ENCODE measurements at regions not wholly inside any gene's neighbourhood (a gene's known extent, or its start where the extent isn't known, plus 50 kb on each side); places are given as distances from the start of the nearest gene placed in this dataset.
"Not testable (repeated sequence)": the region's sequence is repeated elsewhere in the genome, so short reads cannot be mapped to it uniquely, and the experiment has no call there.

- peak in 1 of 3 donors; percentile 13 for DNase-seq
- no peak for TF ChIP-seq CTCF (IDR thresholded peaks at IDR 0.05; ENCODE audit: control extremely low read depth, extremely low read depth)
- Histone ChIP-seq H3K27me3 (ENCODE audit: control insufficient read depth in 3 of 3, insufficient read depth in 3 of 3, low read length in 2 of 3) (no peaks in the 10 kb centered on the region), H3K4me3 (no peak overlapping the region), H3K9me3 (ENCODE audit: control insufficient read depth in 4 of 4, insufficient read depth in 3 of 4, low read length in 3 of 4) (no peaks in the 10 kb centered on the region), H3K4me1 (ENCODE audit: control insufficient read depth in 5 of 5, insufficient read depth in 5 of 5, low read length in 5 of 5) (peaks cover 0 to 10% (median 0%) of the 10 kb centered on the region in 5 donors), H3K9ac (ENCODE audit: insufficient read depth in 1 of 2, low read length in 2 of 2) (no peak overlapping the region), H3K36me3 (ENCODE audit: control insufficient read depth in 4 of 4, insufficient read depth in 4 of 4, low read length in 4 of 4) (no peaks in the 10 kb centered on the region), H3K27ac (ENCODE audit: low read depth in 1 of 2, low read length in 1 of 2) (no peak overlapping the region)
- ATAC-seq (ENCODE audit: insufficient read depth, low FRiP score), result no peak
- 65 to 72% methylated on average over 2 of the region's 2 CpGs for WGBS, 2 donors
These were observed 1277.9 kb upstream of the TENM4 start for GRCh38 chr11:80718611-80719291.

GRCh38 chr11:80702264-80702663 lies 1261.4 kb upstream of the TENM4 start:
- Histone ChIP-seq H3K9ac (ENCODE audit: insufficient read depth in 1 of 2, low read length in 2 of 2) (no peak overlapping the region), H3K9me3 (ENCODE audit: control insufficient read depth in 4 of 4, insufficient read depth in 3 of 4, low read length in 3 of 4) (peaks cover 0 to 5% (median 0%) of the 10 kb centered on the region in 4 donors), H3K27ac (ENCODE audit: low read depth in 1 of 2, low read length in 1 of 2) (no peak overlapping the region), H3K4me3 (no peak overlapping the region), H3K4me1 (ENCODE audit: control insufficient read depth in 5 of 5, insufficient read depth in 5 of 5, low read length in 5 of 5) (no peaks in the 10 kb centered on the region), H3K36me3 (ENCODE audit: control insufficient read depth in 4 of 4, insufficient read depth in 4 of 4, low read length in 4 of 4) (no peaks in the 10 kb centered on the region), H3K27me3 (ENCODE audit: control insufficient read depth in 3 of 3, insufficient read depth in 3 of 3, low read length in 2 of 3) (no peaks in the 10 kb centered on the region)
- WGBS, 2 donors, result 82 to 85% methylated on average over 2 of the region's 2 CpGs
- TF ChIP-seq CTCF (IDR thresholded peaks at IDR 0.05; ENCODE audit: control extremely low read depth, extremely low read depth), result no peak
- DNase-seq, result no peak
- no peak for ATAC-seq (ENCODE audit: insufficient read depth, low FRiP score)

GRCh38 chr11:80700386-80700785 lies 1259.6 kb upstream of the TENM4 start:
- Histone ChIP-seq H3K27me3 (ENCODE audit: control insufficient read depth in 3 of 3, insufficient read depth in 3 of 3, low read length in 2 of 3) (no peaks in the 10 kb centered on the region), H3K27ac (ENCODE audit: low read depth in 1 of 2, low read length in 1 of 2) (no peak overlapping the region), H3K4me1 (ENCODE audit: control insufficient read depth in 5 of 5, insufficient read depth in 5 of 5, low read length in 5 of 5) (no peaks in the 10 kb centered on the region), H3K4me3 (no peak overlapping the region), H3K36me3 (ENCODE audit: control insufficient read depth in 4 of 4, insufficient read depth in 4 of 4, low read length in 4 of 4) (no peaks in the 10 kb centered on the region), H3K9ac (ENCODE audit: insufficient read depth in 1 of 2, low read length in 2 of 2) (no peak overlapping the region), H3K9me3 (ENCODE audit: control insufficient read depth in 4 of 4, insufficient read depth in 3 of 4, low read length in 3 of 4) (peaks cover 0 to 5% (median 0%) of the 10 kb centered on the region in 4 donors)
- TF ChIP-seq CTCF (IDR thresholded peaks at IDR 0.05; ENCODE audit: control extremely low read depth, extremely low read depth), result no peak
- no peak for DNase-seq
- no peak for ATAC-seq (ENCODE audit: insufficient read depth, low FRiP score)
- 84 to 89% methylated on average over 4 of the region's 4 CpGs for WGBS, 2 donors

GRCh38 chr11:80699406-80700177 lies 1258.8 kb upstream of the TENM4 start:
- H3K9ac ChIP-seq (ENCODE audit: insufficient read depth in 1 of 2, low read length in 2 of 2); H3K27me3 ChIP-seq (ENCODE audit: control insufficient read depth in 3 of 3, insufficient read depth in 3 of 3, low read length in 2 of 3); H3K4me1 ChIP-seq (ENCODE audit: control insufficient read depth in 5 of 5, insufficient read depth in 5 of 5, low read length in 5 of 5); H3K9me3 ChIP-seq (ENCODE audit: control insufficient read depth in 4 of 4, insufficient read depth in 3 of 4, low read length in 3 of 4); H3K36me3 ChIP-seq (ENCODE audit: control insufficient read depth in 4 of 4, insufficient read depth in 4 of 4, low read length in 4 of 4); H3K4me3 ChIP-seq; ATAC-seq (ENCODE audit: insufficient read depth, low FRiP score); DNase-seq; H3K27ac ChIP-seq (ENCODE audit: low read depth in 1 of 2, low read length in 1 of 2): not testable (repeated sequence)
- 87 to 91% methylated on average over 16 of the region's 16 CpGs for WGBS, 2 donors

Measured in lung (tissue), 11 donors.